Uterus (tissue), 1 donor: ENCODE measurements at regions not wholly inside any gene's neighbourhood (a gene's known extent, or its start where the extent isn't known, plus 50 kb on each side); places are given as distances from the start of the nearest gene placed in this dataset. TPM values are rescaled to one million over a fixed set of nuclear protein-coding genes. Genes with fewer than 3 reads are reported as not detected.

Source experiments
- small RNA-seq: library from RNA; depleted of rRNA; stranded (forward); fragments of <200 nt; gene quantifications from one replicate; pipeline ENCODE3, GENCODE V24; 2016

Small RNA genes in the stretch of these regions (small RNA-seq; reads per million reads assigned to genes)
- gene CKS1BP2 (not detected), gene RNU6-908P (not detected)
